ENCODE measurements at regions not wholly inside any gene's neighbourhood (a gene's known extent, or its start where the extent isn't known, plus 50 kb on each side); places are given as distances from the start of the nearest gene placed in this dataset.

DNA sequence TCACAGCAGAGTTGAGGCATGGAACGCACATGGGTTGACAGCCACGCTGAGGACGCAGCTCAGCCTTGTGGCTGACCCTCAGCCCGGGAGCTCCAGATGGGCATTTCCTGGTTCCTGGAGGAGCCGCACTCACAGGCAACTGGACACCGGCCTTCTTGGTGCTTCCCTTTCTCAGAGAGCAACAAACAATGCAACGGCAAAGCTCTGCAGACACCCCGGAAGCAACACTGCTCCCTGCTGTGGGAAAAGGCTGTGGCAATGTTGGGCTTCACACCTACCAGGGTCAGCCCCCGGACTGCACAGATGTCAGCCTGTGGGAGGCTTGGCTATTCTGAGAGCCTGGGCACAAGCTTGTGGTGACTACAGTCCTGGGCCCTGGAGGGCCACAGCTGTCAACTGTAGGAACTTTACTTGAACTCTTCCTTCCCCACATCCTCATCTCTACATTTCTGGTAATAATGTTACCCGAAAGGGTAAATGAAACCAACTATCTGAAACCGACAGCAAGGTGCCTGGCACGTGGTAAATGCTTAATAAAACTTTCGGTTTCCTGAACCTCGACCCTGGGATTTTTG lies 597.5 kb upstream of the MKI67 start:
- no peak for DNase-seq

DNA sequence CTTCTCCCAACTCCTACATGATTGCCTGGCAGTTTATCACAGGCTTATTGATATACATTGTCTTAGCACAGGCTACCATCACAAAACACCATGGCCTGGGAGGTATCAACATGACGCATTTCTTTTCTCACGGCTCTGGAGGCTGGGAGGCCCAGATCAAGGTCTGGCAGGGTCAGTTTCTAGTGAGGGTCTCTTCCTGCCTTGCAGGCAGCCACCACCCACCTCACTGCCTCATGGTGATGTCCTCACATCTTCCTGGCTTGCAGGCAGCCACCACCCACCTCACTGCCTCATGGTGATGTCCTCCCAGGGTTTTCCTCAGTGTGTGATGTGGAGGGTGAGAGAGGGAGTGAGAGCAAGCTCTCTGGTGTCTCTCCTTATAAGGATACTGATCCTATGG lies 599.3 kb upstream of the MKI67 start:
- DNase-seq = no peak

DNA sequence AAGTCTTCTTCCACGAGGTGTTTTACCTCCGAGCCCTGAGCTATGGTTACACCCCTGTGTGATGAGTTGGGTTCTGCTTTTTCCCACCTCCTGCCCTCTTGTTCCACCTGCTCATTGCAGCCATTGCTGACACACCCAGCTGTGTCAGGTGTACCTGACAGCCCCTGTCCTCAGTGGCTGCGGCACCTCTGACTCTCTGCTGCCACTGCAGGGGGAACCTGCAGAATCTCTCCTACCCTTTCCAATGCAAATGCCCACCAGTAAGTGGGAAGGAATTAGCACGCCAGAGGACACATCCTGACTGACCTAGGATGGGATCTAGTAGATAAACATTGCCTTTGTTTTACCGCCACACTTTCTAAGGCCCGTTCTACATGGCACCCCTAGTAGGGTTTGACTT lies 600.9 kb upstream of the MKI67 start:
- no peak for DNase-seq

DNA sequence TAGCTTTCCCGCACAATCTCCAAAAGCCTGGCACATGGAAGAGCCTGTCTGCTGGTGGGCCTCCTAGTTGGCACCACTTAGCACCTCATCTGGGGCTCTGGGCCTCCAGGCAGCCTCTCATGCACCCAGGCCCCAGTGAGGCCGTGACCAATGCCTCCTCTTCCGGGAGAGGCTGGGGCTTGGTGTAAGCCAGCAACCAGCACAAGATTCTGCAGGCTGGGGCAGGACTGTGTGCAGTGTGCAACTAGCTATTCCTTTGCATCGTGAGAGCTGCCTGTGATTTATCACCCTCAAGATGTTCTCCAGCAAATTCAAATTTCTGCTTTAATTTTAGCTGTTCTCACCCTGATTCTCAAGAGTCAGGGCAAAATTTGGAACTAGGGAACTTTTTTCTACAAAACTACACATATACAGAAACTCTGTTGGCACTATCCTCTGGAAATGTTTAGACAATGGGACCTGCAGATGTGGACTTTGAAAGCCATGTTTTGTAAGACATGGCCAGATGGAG lies 603.7 kb upstream of the MKI67 start:
- no peak for DNase-seq

DNA sequence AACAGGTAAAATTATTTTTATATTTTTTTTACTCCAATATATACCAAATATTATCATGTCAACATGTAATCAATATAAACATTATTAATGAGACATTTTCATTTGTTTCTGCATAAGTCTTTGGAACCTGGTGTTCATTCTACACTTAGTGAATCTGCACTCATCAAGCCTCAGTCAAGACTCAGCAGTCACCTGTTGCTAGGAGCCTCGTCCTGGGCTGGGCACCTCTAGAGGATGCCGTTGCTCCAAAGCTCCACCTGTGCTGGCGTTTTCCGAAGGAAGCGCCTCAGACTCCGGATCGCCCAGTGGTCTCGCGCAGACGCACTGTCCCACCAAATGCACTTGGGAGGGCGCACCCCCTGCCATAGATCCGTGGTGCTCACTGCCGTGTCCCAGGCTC lies 604.7 kb upstream of the MKI67 start:
- no peak for DNase-seq

DNA sequence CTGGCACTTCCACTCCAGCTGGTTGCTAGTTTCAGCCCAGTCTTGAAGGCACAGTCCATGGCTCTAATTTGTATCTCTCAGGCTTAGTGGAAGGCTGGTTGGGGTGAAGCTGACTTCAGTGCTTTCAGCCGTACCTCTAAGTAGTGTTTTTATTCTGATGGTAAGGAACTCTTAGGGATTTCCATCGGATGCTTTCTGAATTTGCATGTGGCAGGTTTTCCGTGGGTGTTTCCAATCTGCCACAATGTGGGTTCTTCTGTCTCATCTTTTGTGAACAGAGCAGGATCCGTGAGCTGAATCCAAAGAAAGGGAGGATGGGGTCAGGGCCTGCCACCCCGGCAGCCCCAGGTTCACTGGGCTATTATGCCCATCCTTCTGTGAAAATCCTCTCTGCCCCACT lies 607.9 kb upstream of the MKI67 start:
- no peak for DNase-seq

DNA sequence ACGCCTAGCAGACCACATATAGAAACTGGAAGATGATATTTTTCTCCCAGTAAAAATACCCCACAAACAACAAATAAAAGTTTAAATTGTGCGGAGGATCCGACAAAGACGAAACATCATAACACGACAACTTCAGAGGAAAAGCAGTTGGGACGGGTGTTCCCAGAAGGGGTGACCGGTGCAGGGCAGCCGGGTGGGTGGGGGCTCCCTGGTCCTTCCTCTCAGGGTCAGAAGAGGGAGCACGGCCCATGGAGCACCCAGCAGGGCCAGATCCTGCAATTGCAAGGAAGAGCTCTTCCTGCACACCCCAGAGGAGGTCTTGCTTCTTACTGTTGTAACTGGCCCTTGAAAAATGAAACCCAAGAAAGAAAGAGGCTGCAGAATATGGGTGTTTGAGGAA lies 608.5 kb upstream of the MKI67 start:
- DNase-seq = no peak

DNA sequence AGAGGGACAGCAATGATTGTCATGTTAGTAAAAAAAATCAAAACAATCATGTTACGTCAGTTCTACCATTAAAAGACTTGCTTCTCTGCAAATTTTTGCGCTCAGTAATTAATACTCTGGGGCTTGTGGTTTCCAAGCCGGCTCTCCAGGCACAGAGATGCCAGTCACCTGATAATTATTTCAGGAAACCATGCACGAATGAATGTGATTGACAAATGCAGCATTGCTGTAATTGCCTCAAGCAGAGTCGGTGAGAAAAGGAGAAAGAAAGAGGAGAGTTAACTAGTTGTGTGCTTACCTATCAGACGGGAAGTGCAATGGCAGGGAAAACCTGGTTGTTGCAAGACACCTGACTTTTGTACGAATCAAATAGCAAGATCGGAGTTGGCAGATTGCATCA lies 609.8 kb upstream of the MKI67 start:
- no peak for DNase-seq

DNA sequence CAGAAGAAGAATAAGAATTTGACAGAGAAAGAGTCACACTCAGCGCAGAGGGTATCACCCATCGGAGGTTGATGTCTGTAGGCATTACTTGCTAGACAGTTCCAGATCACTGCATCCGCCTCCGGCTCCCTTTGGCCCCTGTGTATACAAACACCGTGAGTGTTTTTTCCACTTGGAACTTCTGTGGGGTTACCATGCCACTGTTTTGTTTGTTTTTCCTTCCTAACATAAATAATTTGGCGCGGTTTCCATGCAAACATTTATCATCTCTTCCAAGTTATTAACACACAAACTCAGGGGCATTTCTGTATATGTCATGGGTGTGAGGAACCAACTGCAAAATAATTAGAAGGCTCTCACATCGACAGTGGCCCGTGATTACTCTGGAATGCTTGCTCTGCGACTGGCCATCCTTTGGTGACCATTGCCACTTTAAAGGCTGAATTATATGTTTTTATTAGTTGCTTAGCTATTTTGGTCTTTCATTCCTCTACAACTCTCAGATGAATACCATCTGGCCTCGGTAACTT lies 612.2 kb upstream of the MKI67 start:
- no peak for DNase-seq

DNA sequence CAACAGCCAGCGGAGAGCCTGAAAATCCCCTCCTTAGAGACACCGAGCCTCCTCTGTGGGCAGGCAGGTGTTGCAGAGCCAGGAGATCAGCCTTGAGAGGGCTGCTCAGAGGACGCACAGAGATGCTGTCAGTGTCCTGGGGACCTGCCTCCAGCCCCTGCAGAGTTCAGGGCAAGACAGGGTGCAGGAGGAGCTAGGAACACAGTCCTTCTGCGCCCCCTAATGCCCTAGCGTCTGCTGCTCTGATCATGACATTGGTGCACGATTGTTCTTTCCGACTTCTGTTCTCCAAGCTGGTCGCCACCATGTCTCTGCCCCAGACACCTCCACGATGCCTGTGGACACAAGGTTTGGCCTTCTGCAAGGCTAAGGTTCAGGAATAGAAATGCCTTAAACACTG lies 613.7 kb upstream of the MKI67 start:
- DNase-seq = no peak

DNA sequence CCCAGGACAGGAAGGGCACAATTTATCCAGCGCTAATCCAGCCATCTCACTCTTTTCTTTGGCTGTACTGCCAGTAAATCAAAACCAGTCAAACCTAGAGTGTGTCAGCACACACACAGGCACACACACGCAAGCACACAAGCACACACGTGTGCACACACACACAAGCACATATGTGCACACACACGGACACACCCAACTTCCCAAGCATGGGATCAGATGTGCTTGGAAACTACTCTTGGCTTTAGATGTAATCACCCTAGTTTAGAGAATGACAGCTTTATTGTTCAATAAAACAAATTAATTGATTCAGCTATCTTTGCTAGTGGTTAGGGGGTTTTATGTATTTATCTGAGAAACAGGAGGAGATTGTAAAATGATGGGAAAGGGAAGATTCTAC lies 615.0 kb upstream of the MKI67 start:
- DNase-seq = no peak

DNA sequence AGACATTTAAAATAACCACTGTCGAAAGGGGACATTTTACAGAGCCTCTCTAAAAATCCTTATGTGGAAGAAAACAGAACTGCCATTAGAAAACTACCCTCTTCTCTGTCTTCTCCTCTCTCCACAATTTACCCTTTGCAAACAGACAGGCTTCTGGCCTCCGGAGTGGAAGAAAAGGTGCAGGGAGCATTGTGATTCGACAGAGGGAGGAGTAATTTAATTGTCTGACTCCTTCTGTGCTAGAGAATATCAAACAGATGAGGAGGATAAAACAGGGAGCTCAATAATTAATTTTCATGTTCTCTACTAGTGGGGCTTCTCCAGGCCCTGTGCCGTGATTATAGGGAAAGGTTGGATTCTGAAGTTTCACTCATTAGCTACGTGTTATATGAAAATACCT lies 615.5 kb upstream of the MKI67 start:
- DNase-seq = no peak

DNA sequence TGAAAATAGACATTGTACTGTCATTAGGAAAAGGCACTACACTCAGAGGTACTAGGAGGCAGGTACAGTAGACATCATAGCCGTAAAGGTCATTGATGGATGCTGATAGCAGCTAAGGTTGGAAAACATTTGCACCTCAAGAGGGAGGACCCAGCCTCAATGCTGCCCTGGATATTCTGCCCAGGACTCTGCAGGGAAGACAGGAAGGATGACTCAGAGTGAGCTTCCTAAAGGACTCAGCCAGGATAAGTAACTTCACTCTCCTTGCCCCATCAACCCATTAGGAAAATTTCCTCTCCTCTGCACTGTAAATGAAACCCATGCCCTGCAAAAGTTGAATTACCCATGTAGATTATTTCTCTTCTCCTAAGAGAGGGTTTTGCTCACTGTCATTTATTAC lies 617.9 kb upstream of the MKI67 start:
- DNase-seq = no peak

DNA sequence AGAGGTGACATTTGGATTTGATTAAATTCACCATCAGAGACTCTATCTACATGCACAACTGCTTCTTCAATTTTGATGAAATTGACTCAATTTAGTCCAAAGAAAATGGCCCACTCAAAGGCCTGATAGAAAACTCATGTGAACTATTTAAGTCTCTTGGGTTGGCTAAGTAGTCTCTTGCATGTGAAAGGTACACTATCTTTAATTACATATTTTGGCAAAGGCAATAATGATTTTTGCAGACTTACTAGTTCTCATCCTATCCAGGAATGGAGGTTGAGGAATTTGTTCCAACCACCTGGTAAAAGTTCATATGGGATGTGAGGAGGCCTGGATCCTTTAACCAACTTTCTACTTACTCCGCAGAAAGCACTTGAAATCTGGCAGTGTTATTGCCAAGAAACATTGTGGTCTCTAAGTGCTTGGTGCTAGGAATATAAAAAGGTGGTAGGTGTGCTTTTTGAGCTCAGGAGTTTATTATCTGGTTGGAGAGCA lies 618.6 kb upstream of the MKI67 start:
- no peak for DNase-seq

DNA sequence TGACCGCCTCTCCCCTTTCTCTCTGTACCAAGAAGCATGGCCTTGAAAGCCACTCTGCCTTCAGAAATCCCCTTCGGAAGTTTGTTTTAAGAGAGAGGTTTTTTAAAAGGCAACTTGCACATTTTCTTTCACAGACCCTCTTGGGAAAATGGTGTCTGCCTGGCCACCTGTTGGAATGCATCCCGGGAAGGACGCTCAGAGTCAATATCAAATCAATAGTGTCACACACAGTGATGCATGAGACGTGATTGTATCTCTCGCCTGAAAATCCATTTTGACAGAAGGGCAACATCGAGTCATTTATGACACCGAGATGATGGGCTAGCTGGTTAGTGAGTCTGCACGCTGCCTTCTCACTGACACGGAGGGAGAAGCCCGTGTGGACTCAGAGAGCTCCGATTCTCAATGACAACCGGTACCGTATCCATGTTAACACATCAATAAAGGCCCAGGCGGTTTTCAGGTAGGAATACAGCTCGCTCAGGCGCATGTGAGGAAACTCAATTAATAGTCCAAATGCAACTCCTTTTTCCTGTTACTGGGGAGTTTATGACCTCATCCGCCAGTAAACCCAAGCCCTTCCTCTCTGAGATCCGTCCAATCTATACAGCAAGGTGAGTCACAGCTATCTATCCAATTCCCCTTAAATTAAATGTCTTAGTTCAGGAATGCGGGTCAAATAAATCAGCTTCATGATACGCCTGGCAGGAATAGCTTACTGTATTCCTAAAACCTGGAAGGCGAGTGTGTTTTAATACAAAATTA lies 621.5 kb upstream of the MKI67 start:
- DNase-seq = no peak

DNA sequence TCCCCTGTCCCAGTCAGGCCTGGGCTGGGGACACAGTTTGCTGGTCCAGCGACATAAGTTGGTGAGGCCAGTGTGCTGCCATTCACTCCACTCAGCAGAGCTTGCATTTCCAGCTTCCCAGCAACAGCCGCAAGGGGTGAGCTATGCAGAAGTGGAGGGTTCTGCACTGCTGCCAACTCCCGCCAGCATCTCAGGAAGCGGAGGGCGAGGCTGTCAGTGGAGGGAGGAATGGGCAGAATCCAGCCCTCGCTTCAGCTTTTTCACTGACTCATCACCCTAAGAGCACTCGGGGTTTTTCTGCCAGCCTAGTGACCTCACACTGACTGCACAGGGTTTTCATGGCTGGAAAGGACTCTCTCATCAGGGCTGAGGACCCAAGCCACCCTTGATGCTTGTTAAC lies 625.1 kb upstream of the MKI67 start:
- no peak for DNase-seq

DNA sequence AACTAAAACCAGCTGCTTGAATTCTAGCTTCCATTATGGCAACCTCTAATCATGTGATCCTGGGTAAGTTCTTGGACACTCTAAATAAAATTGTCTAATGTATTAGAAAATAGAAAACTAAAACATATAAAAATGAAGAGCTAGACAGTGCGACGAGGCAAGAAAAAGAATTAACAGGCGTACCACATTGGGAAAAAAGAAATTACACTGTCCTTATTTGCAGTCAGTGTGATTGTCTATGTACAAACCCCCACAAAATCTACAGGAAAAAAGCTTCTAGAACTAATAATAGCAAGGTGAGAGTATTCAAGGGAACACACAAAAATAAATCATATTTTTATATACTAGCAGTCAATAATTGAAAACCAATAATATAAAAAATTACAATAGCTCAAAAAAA lies 625.6 kb upstream of the MKI67 start:
- DNase-seq = no peak

DNA sequence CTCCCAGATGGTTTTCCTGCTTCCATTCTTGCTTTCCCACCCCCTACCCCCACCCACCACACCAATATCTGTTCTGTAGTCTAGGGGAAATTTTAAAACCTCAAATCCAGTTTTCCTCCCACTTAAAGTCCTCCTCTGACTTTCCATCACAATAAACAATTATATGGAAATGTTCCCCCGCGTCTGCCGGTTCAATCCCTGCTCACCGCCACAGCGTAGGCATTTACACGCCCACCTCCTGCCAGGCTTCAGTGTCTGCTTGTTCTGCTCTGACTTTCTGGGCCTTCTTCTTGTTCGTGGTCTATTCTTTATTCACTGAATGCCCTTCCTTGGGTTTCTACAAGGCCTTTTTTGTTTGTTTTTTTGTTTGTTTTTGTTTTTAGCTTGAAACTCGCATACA lies 633.0 kb upstream of the MKI67 start:
- no peak for DNase-seq

DNA sequence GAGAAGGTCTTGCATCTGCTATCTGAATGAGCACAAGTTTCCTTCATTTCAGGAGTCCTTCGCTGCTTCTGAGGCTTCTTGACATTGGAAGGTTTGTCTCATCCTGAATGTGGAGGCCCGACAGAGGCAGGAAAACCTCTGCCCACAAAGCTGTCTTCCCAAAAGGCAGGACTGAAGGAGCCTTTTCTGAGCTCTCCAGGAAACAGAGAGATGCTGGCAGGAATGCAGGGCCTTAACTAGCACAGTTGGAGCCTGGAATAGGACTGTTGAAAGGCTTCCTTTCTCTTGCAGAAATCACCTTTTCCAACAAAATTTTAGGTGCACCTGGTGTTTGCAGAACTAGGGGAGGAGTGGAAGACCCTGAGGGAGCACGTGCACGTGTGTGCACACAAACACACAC lies 637.4 kb upstream of the MKI67 start:
- no peak for DNase-seq

DNA sequence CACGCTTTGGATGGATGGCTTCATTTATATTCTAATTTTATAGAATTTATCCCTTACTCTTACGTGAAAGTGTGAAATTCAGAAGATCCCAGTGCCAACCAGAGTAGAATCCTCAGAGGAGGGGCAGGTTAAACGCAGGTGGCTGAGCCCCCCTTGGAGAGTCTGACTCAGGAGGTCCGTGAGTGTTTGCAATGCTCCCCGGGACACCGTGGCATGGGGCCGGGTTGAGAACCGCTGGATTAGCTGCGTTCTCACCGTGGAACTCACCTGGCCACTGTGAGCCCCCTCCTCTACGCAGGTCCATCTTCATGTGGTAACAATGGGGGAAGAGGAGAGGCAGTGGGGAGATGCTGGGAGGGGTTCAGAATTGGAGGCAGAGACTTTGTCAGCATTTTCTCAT lies 638.0 kb upstream of the MKI67 start:
- no peak for DNase-seq

DNA sequence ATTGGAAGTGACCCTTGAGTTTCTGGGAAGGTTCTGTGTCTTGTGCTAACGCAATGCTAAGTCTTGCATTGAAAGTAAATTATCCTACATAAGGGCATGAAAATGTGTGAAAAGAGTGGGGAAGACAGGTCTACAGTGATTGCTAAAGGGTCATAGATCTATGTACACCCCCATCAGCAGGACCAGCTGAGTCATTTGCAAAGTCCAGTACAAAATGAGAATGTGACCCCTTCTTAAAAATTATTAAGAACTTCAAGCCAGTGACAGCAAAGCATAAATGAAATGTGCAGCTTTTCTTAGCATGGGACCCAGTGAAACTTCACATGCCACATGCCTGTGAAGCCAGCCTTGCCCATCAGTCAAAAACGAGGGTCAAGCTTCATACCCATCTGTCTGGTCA lies 640.7 kb upstream of the MKI67 start:
- DNase-seq = no peak

DNA sequence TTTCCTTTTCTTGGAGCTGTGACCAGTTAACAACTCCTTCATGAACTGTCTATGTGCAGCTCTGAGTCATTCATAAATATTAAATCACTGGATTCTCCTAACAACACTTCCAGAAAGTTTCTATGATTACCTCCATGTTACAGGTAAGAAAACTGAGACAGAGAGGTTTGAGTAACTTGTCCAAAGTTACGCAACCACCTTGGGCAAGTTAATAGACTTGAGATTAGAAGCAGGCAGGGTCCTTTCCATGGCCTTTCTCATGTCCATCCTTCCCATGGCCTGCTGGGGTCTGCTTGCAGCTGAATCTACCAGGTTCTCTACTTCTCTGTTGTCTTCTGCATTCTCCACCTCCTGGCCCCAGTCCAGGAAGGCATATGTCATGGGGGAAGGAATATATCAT lies 648.8 kb upstream of the MKI67 start:
- DNase-seq = no peak

DNA sequence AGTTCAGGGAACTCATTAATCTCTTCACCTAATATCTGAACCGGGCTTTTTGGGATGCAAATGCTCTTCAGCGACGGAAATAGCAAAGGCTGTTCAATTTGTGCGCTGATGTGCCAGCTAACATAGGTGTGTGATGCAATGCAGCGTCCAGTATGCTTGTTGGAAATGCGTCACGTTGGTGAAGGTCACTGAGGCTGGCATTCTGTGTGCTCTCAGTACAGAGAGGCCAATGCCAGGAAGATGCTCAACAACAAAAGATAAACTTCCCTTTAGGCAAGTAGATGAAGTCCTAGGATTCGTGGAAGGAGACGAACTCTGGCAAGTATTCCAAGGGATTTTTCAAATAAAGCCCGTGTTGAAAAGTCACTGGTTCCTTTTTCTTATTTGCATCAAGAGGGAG lies 649.5 kb upstream of the MKI67 start:
- DNase-seq = no peak

DNA sequence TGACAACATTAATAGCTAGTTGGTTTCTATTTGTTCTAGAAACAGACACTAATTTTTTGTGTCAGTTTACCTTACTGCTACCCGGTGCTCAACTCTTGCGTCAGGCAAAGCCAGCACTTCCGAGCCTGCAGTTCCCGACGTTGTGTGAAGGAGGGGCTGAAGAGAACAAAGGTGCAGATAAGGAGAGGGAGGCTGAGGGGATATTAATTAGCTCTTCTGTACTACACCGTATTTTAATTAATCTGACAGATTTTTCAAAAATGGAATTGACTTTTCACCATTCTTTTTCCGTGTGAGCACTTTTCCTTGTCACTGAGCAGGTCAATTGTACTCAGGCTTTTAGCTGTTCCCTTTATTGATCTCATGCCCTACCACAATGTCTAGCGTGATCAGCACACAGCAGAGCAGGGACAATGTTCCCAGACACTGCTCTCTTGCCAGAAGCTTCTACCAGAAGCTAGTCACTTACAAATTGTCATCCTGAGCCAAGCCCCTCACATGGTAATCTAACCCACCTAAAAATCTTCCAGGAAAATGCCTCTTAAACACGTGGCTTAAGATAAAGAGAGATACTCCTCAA lies 650.5 kb upstream of the MKI67 start:
- DNase-seq = no peak
